Endothelial cell (in vitro differentiated cells): ENCODE measurements at regions not wholly inside any gene's neighbourhood (a gene's known extent, or its start where the extent isn't known, plus 50 kb on each side); places are given as distances from the start of the nearest gene placed in this dataset.

ENCODE experiments used
- DNase-seq: peaks from one replicate; pipeline ENCODE4 v3.0.0; 2021; ENCODE audit warnings: low spot score
- H3K27ac Mint-ChIP-seq: one replicate; pipeline ENCODE4 v1.8.0; 2021; ENCODE audit warnings: mixed read lengths, inconsistent platforms; ENCODE audit not compliant: unreplicated experiment
- H3K27me3 Mint-ChIP-seq: one replicate; pipeline ENCODE4 v1.8.0; 2021; ENCODE audit warnings: mild to moderate bottlenecking, moderate library complexity, mixed read lengths, inconsistent platforms; ENCODE audit not compliant: unreplicated experiment
- H3K36me3 Mint-ChIP-seq: one replicate; pipeline ENCODE4 v1.8.0; 2021; ENCODE audit warnings: mild to moderate bottlenecking, low read depth, mixed read lengths, inconsistent platforms; ENCODE audit not compliant: unreplicated experiment
- H3K4me1 Mint-ChIP-seq: one replicate; pipeline ENCODE4 v1.8.0; 2021; ENCODE audit warnings: mild to moderate bottlenecking, mixed read lengths, inconsistent platforms; ENCODE audit not compliant: unreplicated experiment
- H3K4me3 Mint-ChIP-seq: one replicate; pipeline ENCODE4 v1.8.0; 2021; ENCODE audit warnings: mild to moderate bottlenecking, mixed read lengths, inconsistent platforms; ENCODE audit not compliant: unreplicated experiment
- H3K9me3 Mint-ChIP-seq: one replicate; pipeline ENCODE4 v1.8.0; 2021; ENCODE audit warnings: mixed read lengths, inconsistent platforms; ENCODE audit not compliant: unreplicated experiment
- TF ChIP-seq, protein P1 (sequence below): fragments of 200-600 bp; sonication (generic); IDR thresholded peaks from one replicate; pipeline ENCODE4 v1.5.0; 2021; ENCODE audit warnings: antibody characterized with exemption; ENCODE audit not compliant: unreplicated experiment

DNA sequence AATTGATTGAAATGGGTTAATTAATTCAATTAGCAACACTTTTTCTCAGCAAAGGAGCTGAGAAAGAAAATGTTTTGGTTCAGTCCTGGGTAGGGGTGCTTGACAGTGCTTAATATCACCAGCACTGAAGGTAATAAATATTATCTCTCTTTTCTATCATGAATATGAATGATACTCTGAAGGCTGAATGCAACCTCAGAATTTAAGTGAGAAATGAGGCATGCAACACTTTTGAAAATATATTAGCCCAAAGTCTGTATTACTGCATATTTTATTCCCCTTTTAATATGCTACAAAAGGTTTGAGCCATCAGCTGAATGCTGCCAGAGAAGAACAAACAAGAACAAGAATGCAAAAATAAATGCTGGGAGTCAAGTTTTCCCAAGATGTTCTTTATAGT, 52.0 kb upstream of the SAMSN1 start:
- peaks cover 4% of the 10 kb centered on the region for H3K36me3 Mint-ChIP-seq
- TF ChIP-seq, protein P1, sequence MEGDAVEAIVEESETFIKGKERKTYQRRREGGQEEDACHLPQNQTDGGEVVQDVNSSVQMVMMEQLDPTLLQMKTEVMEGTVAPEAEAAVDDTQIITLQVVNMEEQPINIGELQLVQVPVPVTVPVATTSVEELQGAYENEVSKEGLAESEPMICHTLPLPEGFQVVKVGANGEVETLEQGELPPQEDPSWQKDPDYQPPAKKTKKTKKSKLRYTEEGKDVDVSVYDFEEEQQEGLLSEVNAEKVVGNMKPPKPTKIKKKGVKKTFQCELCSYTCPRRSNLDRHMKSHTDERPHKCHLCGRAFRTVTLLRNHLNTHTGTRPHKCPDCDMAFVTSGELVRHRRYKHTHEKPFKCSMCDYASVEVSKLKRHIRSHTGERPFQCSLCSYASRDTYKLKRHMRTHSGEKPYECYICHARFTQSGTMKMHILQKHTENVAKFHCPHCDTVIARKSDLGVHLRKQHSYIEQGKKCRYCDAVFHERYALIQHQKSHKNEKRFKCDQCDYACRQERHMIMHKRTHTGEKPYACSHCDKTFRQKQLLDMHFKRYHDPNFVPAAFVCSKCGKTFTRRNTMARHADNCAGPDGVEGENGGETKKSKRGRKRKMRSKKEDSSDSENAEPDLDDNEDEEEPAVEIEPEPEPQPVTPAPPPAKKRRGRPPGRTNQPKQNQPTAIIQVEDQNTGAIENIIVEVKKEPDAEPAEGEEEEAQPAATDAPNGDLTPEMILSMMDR, result no peak
- no peaks in the 10 kb centered on the region for H3K27me3 Mint-ChIP-seq
- no peaks in the 10 kb centered on the region for H3K4me1 Mint-ChIP-seq
- H3K4me3 Mint-ChIP-seq, result no peak overlapping the region
- no peak for DNase-seq
- no peak overlapping the region for H3K27ac Mint-ChIP-seq
- H3K9me3 Mint-ChIP-seq, result no peaks in the 10 kb centered on the region
